Left colon (tissue), 2 donors: ENCODE measurements at regions not wholly inside any gene's neighbourhood (a gene's known extent, or its start where the extent isn't known, plus 50 kb on each side); places are given as distances from the start of the nearest gene placed in this dataset.

Source experiments
- ATAC-seq: fragments of 200-7000 bp; cut with Tn5 transposase; one replicate; pipeline ENCODE4 v1.9.1; 2020; ENCODE audit warnings: mild to moderate bottlenecking, moderate library complexity
- DNase-seq, 2 donors: peaks; one replicate each; pipeline ENCODE4 v3.0.0-alpha.2; 2020
- intact Hi-C, 2 donors: fragments of 100-400 bp; cut with DNase I in 1 of 2; cut with micrococcal nuclease in 1 of 2; formaldehyde crosslinking; loops; one replicate each; pipeline versions ENCODE4 v1.11.2 to v1.14.0; 2022; cut with DNase I, micrococcal nuclease
- donor health status: DM: no; HTN: no; CAD: no.
- donor health status: DM: yes; HTN: yes; CAD: no.

GRCh38 chr7:46576950-46577349, 655.9 kb upstream of the IGFBP3 start:
- no peak for ATAC-seq
- DNase-seq: no peak
- intact Hi-C loops: no loop called here

DNA sequence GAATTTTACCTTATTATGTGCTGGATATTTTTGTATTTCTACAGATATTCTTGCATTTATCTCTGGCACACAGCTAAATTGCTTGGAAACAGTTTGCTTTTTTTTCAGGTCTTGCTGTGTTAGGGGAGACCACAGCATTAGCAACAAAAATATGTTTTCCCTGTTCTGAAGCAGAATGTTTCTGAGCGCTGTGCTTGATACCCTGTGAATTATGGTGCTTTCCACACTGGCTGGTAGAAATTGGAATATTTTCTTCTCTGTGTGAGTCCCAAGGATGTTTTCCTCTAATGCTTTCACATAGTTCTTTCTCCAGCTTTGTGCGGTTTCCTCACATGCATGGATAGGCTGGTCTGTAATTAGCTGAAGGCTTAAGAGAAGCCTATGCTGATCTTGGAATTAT, 651.6 kb upstream of the IGFBP3 start:
- DNase-seq: no peak
- intact Hi-C loops: no loop called here
- no peak for ATAC-seq

DNA sequence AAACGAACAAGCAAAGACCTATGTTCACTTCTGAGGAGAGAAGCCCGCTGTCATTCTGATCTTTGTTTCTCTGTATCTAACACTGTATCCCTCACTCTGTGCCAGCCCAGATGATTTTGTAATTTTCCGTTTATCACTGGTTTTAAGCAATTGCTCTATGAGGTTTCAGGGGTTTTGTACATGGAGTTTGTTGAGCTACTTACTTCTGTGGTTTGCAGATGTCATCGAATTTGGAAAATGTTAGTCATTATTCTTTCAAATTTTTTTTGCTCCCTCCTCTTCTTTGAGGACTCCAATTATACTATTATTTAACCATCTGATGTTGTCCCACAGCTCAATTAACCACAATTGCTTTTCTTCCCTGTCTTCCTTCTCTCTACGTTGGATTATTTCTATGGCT, 650.9 kb upstream of the IGFBP3 start:
- intact Hi-C loops: no loop called here
- DNase-seq (no peak), ATAC-seq (no peak)

GRCh38 chr7:46569133-46569465, 648.0 kb upstream of the IGFBP3 start:
- no peak for DNase-seq
- intact Hi-C loops: no loop called here
- ATAC-seq: peak; percentile 42

- peak; percentile 91 for ATAC-seq
- intact Hi-C loops: no loop called here
- peak; percentile 32 to 51 for DNase-seq
Observed at GRCh38 chr7:46568420-46569132, 647.5 kb upstream of the IGFBP3 start.

DNA sequence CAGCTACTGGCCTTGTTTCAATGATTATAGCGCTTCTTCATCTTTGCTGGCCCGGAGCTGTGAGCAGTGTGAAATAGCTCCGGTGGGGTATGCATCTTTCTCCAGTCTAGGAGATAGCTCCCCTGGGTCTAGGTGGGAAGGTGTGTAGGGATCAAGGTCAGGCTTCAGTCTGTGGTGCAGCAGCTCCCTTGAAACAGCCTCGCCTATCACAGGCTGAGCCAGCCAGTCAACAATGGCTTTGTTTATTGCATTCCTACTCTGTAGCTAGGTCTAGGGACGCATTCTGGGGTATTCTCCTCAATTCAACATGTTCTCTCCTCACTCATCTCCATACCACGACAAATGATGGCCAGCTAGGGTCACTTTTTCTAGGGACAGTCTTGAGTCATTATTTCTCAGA, 646.8 kb upstream of the IGFBP3 start:
- intact Hi-C loops: no loop called here
- ATAC-seq (peak; percentile 51), DNase-seq (no peak)

DNA sequence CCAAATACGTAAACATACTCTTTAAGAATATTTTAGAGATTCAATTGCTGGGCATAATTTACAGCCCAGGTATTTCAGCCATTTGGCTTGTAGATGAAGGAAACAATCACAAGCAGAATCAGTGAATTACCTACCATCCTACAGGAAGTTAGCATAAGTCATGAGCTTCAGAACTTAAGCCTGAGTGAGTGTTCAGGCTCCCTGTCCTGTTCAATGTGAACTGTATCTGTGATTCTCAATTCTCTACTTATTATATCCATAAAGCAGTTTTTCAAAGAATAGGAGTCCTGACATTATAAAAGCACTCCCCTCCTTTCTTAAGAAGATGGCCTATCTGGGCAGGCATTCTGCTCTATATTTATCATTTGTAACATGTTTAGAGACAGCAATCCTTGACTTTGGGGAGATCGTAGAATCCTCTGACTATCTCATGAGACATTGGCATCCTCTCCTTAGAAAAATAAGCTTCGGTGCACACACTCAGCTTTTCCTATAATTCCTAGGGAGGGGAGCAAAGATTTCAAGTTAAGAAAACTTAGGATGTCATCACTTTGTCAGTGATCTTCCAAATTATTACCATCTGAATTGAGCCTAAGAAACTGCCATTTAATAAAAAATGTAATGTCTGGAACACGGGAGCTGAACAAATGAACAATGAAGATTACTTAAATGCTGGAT, 645.2 kb upstream of the IGFBP3 start:
- intact Hi-C loops: no loop called here
- DNase-seq (no peak), ATAC-seq (no peak)

GRCh38 chr7:46565253-46566096, 644.4 kb upstream of the IGFBP3 start:
- intact Hi-C loops: no loop called here
- DNase-seq (no peak), ATAC-seq (peak; percentile 54)

GRCh38 chr7:46559194-46559832, 638.2 kb upstream of the IGFBP3 start:
- DNase-seq (no peak), ATAC-seq (no peak)
- intact Hi-C loops: no loop called here

DNA sequence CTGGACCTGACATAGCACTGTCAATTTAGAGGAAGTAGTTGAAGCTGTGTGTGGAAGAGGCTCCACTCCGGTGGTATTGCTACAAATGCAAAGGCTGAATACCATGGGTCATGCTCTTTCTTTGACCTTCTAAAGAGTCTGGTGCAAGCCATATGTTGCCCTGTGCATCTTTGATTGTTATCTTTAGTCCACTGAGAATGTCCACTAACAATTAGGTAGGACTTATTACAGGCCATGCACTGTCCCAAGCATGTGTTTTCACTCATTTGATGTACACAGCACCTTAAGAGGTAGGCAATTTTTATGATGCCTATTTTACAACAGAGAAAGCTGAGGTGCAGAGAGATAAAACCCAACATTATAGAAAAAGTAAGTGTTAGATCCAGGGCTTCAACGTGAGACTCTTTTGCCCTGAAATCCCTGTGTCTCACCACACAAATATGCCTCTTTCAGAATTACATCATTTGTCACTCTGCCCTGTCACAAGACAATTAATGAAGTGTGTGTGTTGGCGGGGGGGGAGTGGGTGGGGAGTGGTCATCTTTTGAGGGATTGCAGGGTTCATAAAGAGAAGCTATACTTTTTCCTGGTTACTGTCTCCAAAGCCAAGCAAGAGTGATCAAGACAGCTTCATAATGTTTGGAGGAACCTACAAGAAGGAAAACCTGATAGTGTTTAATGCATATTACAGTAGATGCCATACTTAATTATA, 637.6 kb upstream of the IGFBP3 start:
- DNase-seq: no peak
- ATAC-seq: no peak
- intact Hi-C loops: no loop called here

GRCh38 chr7:46557781-46558180, 636.7 kb upstream of the IGFBP3 start:
- ATAC-seq: peak; percentile 40
- no peak for DNase-seq

GRCh38 chr7:46557295-46557711, 636.2 kb upstream of the IGFBP3 start:
- peak; percentile 96 for ATAC-seq
- intact Hi-C loops: no loop called here
- DNase-seq: peak; percentile 48 to 77

More at GRCh38 chr7:46557781-46558180, 636.7 kb upstream of the IGFBP3 start:
- intact Hi-C loops: no loop called here

DNA sequence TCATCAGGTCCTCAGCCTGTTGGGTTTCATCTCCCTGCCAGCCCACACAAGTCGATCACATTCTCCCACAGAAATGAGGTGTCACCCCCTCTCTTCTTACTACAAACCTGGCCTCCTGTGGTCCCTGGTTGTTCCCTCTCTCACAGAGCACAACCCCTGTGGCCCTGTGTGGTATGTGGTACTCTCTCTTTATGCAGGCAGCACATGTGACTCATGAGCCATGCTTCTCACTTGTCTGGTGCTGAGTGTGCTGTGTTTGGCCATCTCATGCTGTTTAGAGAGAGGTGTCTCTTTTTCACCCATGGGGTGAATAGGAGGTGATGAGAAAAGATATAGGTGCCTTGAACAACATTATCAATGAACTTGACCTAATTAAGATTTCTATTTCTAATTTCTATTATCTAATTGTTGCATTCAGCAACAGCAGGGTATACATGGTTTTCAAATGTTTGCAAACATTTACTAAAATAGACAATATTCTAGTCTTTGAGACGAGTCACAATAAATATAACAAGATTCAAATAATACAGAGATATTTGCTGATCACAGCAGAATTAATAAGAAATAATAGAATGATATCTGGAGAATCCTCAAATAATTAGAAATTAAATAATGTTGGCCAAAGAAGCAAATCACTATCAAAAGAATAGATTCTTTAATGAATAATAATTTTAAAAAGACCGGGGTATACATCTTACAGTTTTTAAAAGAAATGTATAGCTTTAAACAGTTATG, 633.8 kb upstream of the IGFBP3 start:
- intact Hi-C loops: no loop called here
- no peak for ATAC-seq
- DNase-seq: no peak

GRCh38 chr7:46551603-46552002, 630.5 kb upstream of the IGFBP3 start:
- DNase-seq (no peak), ATAC-seq (no peak)
- intact Hi-C loops: no loop called here

DNA sequence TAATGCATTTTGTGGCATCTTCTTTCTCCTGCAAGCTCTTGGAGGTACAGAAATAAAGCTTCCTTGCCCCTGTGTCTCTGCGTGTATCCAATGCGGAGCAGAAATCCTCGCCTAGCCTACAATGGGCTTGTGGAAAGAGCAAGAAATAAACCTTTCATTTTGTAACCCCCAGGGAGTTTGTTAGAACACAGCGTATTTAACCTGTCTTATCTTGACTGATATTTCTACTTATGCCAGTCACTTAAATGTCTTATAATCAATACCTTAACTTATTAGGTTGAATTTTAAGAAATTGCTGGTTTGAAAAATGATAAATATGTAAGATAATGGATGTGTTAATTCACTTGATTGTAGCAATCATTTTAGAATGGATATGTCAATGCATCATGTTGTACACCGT, 629.8 kb upstream of the IGFBP3 start:
- ATAC-seq: no peak
- intact Hi-C loops: no loop called here
- DNase-seq: no peak

DNA sequence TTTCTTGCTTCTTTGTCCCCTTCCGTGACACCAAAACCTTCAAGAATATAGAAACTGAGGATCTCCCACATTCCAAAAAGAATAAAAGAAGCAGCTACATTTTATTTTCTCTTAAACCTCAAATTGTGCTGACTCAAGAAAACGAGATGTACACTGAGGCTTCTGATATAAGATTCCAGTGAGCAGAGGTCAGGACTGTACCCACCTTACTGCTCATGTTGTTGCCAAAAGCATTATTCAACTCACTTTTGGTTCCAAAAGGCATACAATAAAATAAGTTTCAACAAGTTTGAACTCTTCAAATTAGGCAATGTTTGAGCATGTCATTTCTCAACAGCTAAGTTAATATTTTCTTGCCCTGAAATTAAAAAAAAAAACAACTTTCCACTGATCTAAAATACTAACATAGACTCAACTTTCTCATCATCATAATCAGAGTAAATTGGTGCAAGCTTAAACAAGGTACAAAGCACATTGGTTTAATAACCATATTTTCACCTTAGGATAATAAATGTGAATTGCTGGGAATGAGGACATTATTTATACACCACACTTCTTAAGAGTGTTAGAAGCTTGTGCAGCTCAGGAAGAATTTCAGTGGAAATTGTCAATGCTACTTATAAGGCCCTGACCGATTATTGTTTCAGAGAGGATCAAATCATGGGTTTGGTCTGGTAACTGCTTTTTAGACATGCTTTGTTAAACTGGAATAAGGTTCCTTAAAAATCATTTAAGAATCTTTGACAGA, 629.0 kb upstream of the IGFBP3 start:
- ATAC-seq: peak; percentile 31
- intact Hi-C loops: no loop called here
- DNase-seq: no peak

GRCh38 chr7:46549347-46549746, 628.3 kb upstream of the IGFBP3 start:
- DNase-seq: no peak
- peak; percentile 81 for ATAC-seq
- intact Hi-C loops: no loop called here

DNA sequence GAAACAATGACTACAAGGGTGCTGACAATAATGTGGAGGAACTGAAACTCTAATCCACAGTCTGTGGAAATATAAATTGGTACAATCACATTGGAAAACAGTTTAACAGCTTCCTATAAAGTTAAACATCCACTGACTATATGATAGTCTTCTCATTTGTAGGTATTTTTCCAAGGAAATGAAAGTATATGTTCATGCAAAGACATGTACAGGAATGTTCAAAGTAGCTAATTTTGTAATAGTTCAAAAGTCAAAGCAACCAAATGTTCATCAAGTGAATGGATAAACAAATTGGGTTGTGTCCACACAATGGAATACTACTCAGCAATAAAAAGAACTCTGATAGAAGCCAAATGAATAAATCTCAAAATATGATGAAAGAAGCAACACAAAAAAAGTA, 626.0 kb upstream of the IGFBP3 start:
- ATAC-seq (peak; percentile 27), DNase-seq (no peak)
- intact Hi-C loops: no loop called here
